OCI-M1 (cell line): ENCODE measurements at regions not wholly inside any gene's neighbourhood (a gene's known extent, or its start where the extent isn't known, plus 50 kb on each side); places are given as distances from the start of the nearest gene placed in this dataset.
A peak's percentile ranks its signal among the peaks of the same experiment; 100 is the strongest.

Source experiments
- DNase-seq: peaks from one replicate; lab custom pipeline; 2025; lab: John Stamatoyannopoulos, UW

- no peak for DNase-seq
Observed at GRCh38 chr3:46146548-46146947, 61.6 kb downstream of the CCR1 start.

GRCh38 chr3:46146021-46146420, 62.1 kb downstream of the CCR1 start:
- DNase-seq, result no peak

GRCh38 chr3:46145147-46145546, 63.0 kb downstream of the CCR1 start:
- DNase-seq, result no peak

- DNase-seq, result no peak
Observed at GRCh38 chr3:46143951-46144473, 64.1 kb downstream of the CCR1 start.

GRCh38 chr3:46141813-46142212, 66.3 kb downstream of the CCR1 start:
- no peak for DNase-seq

GRCh38 chr3:46138581-46138980, 69.5 kb downstream of the CCR1 start:
- DNase-seq, result peak; percentile 51

- DNase-seq, result peak; percentile 47
Observed at GRCh38 chr3:46135475-46135874, 72.6 kb downstream of the CCR1 start.

GRCh38 chr3:46133285-46133684, 74.8 kb downstream of the CCR1 start:
- no peak for DNase-seq

- DNase-seq, result no peak
Observed at GRCh38 chr3:46132565-46132964, 75.5 kb downstream of the CCR1 start.

- no peak for DNase-seq
Observed at GRCh38 chr3:46131884-46132450, 76.1 kb downstream of the CCR1 start.

- peak; percentile 68 for DNase-seq
Observed at GRCh38 chr3:46130631-46131310, 77.3 kb downstream of the CCR1 start.

GRCh38 chr3:46129588-46130272, 78.4 kb downstream of the CCR1 start:
- no peak for DNase-seq

GRCh38 chr3:46127503-46127902, 80.6 kb downstream of the CCR1 start:
- no peak for DNase-seq

GRCh38 chr3:46124216-46125177, 83.6 kb downstream of the CCR1 start:
- no peak for DNase-seq

GRCh38 chr3:46123646-46124045, 84.5 kb downstream of the CCR1 start:
- DNase-seq, result no peak

GRCh38 chr3:46122091-46122490, 86.0 kb downstream of the CCR1 start:
- no peak for DNase-seq

- DNase-seq, result no peak
Observed at GRCh38 chr3:46120983-46121382, 87.1 kb downstream of the CCR1 start.

GRCh38 chr3:46119709-46120498, 88.2 kb downstream of the CCR1 start:
- no peak for DNase-seq

GRCh38 chr3:46119253-46119652, 88.9 kb downstream of the CCR1 start:
- no peak for DNase-seq

GRCh38 chr3:46116996-46117395, 89.7 kb upstream of the XCR1 start:
- DNase-seq, result no peak

- peak; percentile 33 for DNase-seq
Observed at GRCh38 chr3:46114323-46114988, 87.2 kb upstream of the XCR1 start.
